ENCODE measurements at regions not wholly inside any gene's neighbourhood (a gene's known extent, or its start where the extent isn't known, plus 50 kb on each side); places are given as distances from the start of the nearest gene placed in this dataset.

GRCh38 chr9:119003882-119004617 lies 365.2 kb downstream of the BRINP1 start:
- DNase-seq (ENCODE audit: low read depth), result no peak
- no peak for TF ChIP-seq MAX (IDR thresholded peaks at IDR 0.05; ENCODE audit: low read depth, low read length)
- TF ChIP-seq MYC (IDR thresholded peaks at IDR 0.05; ENCODE audit: low read depth, low read length), result no peak
- H3K4me3 ChIP-seq (ENCODE audit: low read depth, low read length), result no peak overlapping the region

- no peak for DNase-seq (ENCODE audit: low read depth)
- TF ChIP-seq MAX (IDR thresholded peaks at IDR 0.05; ENCODE audit: low read depth, low read length), result no peak
- TF ChIP-seq CTCF (IDR thresholded peaks at IDR 0.05; ENCODE audit: low read depth, low read length), result no peak
- no peak for TF ChIP-seq POLR2A (IDR thresholded peaks at IDR 0.05; ENCODE audit: extremely low read depth, insufficient read length)
- TF ChIP-seq MYC (IDR thresholded peaks at IDR 0.05; ENCODE audit: low read depth, low read length), result no peak
- no peak overlapping the region for H3K4me3 ChIP-seq (ENCODE audit: low read depth, low read length)
Measured at GRCh38 chr9:119004618-119004990, 364.6 kb downstream of the BRINP1 start.

GRCh38 chr9:119005162-119005561 lies 364.1 kb downstream of the BRINP1 start:
- TF ChIP-seq POLR2A (IDR thresholded peaks at IDR 0.05; ENCODE audit: extremely low read depth, insufficient read length) (no peak), MAX (IDR thresholded peaks at IDR 0.05; ENCODE audit: low read depth, low read length) (no peak), MYC (IDR thresholded peaks at IDR 0.05; ENCODE audit: low read depth, low read length) (no peak), CTCF (IDR thresholded peaks at IDR 0.05; ENCODE audit: low read depth, low read length) (no peak)
- H3K4me3 ChIP-seq (ENCODE audit: low read depth, low read length), result no peak overlapping the region
- DNase-seq (ENCODE audit: low read depth), result no peak

- H3K4me3 ChIP-seq (ENCODE audit: low read depth, low read length), result no peak overlapping the region
- no peak for TF ChIP-seq MAX (IDR thresholded peaks at IDR 0.05; ENCODE audit: low read depth, low read length)
- TF ChIP-seq CTCF (IDR thresholded peaks at IDR 0.05; ENCODE audit: low read depth, low read length), result no peak
- TF ChIP-seq POLR2A (IDR thresholded peaks at IDR 0.05; ENCODE audit: extremely low read depth, insufficient read length), result no peak
- no peak for TF ChIP-seq MYC (IDR thresholded peaks at IDR 0.05; ENCODE audit: low read depth, low read length)
- no peak for DNase-seq (ENCODE audit: low read depth)
Measured at GRCh38 chr9:119009249-119009648, 360.0 kb downstream of the BRINP1 start.

GRCh38 chr9:119020284-119020683 lies 349.0 kb downstream of the BRINP1 start:
- TF ChIP-seq MYC (IDR thresholded peaks at IDR 0.05; ENCODE audit: low read depth, low read length), result no peak
- no peak for TF ChIP-seq MAX (IDR thresholded peaks at IDR 0.05; ENCODE audit: low read depth, low read length)
- TF ChIP-seq POLR2A (IDR thresholded peaks at IDR 0.05; ENCODE audit: extremely low read depth, insufficient read length), result no peak
- TF ChIP-seq CTCF (IDR thresholded peaks at IDR 0.05; ENCODE audit: low read depth, low read length), result no peak
- H3K4me3 ChIP-seq (ENCODE audit: low read depth, low read length), result no peak overlapping the region

GRCh38 chr9:119020730-119021333 lies 348.4 kb downstream of the BRINP1 start:
- no peak overlapping the region for H3K4me3 ChIP-seq (ENCODE audit: low read depth, low read length)
- TF ChIP-seq CTCF (IDR thresholded peaks at IDR 0.05; ENCODE audit: low read depth, low read length) (no peak), POLR2A (IDR thresholded peaks at IDR 0.05; ENCODE audit: extremely low read depth, insufficient read length) (no peak), MYC (IDR thresholded peaks at IDR 0.05; ENCODE audit: low read depth, low read length) (no peak), MAX (IDR thresholded peaks at IDR 0.05; ENCODE audit: low read depth, low read length) (no peak)
- no peak for DNase-seq (ENCODE audit: low read depth)

More at GRCh38 chr9:119020284-119020683, 349.0 kb downstream of the BRINP1 start:
- DNase-seq (ENCODE audit: low read depth), result no peak
